GM21529 (cell line): ENCODE measurements at regions not wholly inside any gene's neighbourhood (a gene's known extent, or its start where the extent isn't known, plus 50 kb on each side); places are given as distances from the start of the nearest gene placed in this dataset.
A peak's percentile ranks its signal among the peaks of the same experiment; 100 is the strongest.

Experiments
- ATAC-seq: cut with Tn5 transposase; IDR thresholded peaks from one replicate; pipeline ENCODE4 v1.9.1; 2021; ENCODE audit not compliant: unreplicated experiment

- ATAC-seq = no peak
Measured at GRCh38 chr2:134770702-134771101, 51.9 kb upstream of the TMEM163 start.

GRCh38 chr2:134771313-134771801 lies 52.6 kb upstream of the TMEM163 start:
- no peak for ATAC-seq

GRCh38 chr2:134772493-134773169 lies 53.8 kb upstream of the TMEM163 start:
- ATAC-seq = no peak

- ATAC-seq = no peak
Measured at GRCh38 chr2:134773335-134773734, 54.5 kb upstream of the TMEM163 start.

- no peak for ATAC-seq
Measured at GRCh38 chr2:134773759-134774742, 55.3 kb upstream of the TMEM163 start.

- ATAC-seq = no peak
Measured at GRCh38 chr2:134774786-134775641, 56.2 kb upstream of the TMEM163 start.

GRCh38 chr2:134776836-134777235 lies 58.0 kb upstream of the TMEM163 start:
- no peak for ATAC-seq

GRCh38 chr2:134777593-134777992 lies 58.8 kb upstream of the TMEM163 start:
- ATAC-seq = no peak

- ATAC-seq = no peak
Measured at GRCh38 chr2:134778372-134778771, 59.6 kb upstream of the TMEM163 start.

- ATAC-seq = no peak
Measured at GRCh38 chr2:134780972-134781371, 57.4 kb upstream of the ACMSD start.

- ATAC-seq = no peak
Measured at GRCh38 chr2:134782107-134782506, 56.3 kb upstream of the ACMSD start.

GRCh38 chr2:134782792-134783191 lies 55.6 kb upstream of the ACMSD start:
- ATAC-seq = peak; percentile 80

- ATAC-seq = no peak
Measured at GRCh38 chr2:134783912-134784311, 54.5 kb upstream of the ACMSD start.

GRCh38 chr2:134785659-134786430 lies 52.6 kb upstream of the ACMSD start:
- ATAC-seq = no peak

- ATAC-seq = no peak
Measured at GRCh38 chr2:134788417-134788816, 50.0 kb upstream of the ACMSD start.
